SK-N-SH treated with all-trans-retinoic acid at 6 μM for 48 hours (cell line): ENCODE measurements at regions not wholly inside any gene's neighbourhood (a gene's known extent, or its start where the extent isn't known, plus 50 kb on each side); places are given as distances from the start of the nearest gene placed in this dataset.

Experiments
- ATAC-seq: fragments of 200-7000 bp; cut with Tn5 transposase; 3 replicates; pipeline ENCODE4 v1.9.1; 2020; ENCODE audit warnings: mild to moderate bottlenecking, moderate library complexity
- ARNTL ChIP-seq: fragments of 450-650 bp; formaldehyde crosslinking; IDR thresholded peaks from 2 replicates; pipeline ENCODE4 v1.5.0; 2020; ENCODE audit warnings: low read depth, mild to moderate bottlenecking, moderate library complexity, borderline replicate concordance
- CSDC2 ChIP-seq: fragments of 250-450 bp; sonication (Bioruptor Pico); IDR thresholded peaks from 2 replicates; pipeline ENCODE4 v1.5.0; 2020; ENCODE audit warnings: mild to moderate bottlenecking, moderate library complexity
- ESRRG ChIP-seq: fragments of 250-450 bp; sonication (Bioruptor Pico); IDR thresholded peaks from 2 replicates; pipeline ENCODE4 v1.6.1; 2021; ENCODE audit warnings: mild to moderate bottlenecking
- GLIS3 ChIP-seq: fragments of 250-450 bp; sonication (Bioruptor Pico); IDR thresholded peaks from 2 replicates; pipeline ENCODE4 v1.5.0; 2020; ENCODE audit warnings: mild to moderate bottlenecking, moderate library complexity
- ISL1 ChIP-seq: fragments of 250-450 bp; sonication (Bioruptor Pico); IDR thresholded peaks from 2 replicates; pipeline ENCODE4 v2.1.2; 2022; ENCODE audit warnings: mild to moderate bottlenecking, moderate library complexity
- OSR1 ChIP-seq: fragments of 250-450 bp; sonication (Bioruptor Pico); IDR thresholded peaks from 2 replicates; pipeline ENCODE4 v1.8.0; 2022; ENCODE audit warnings: moderate library complexity, mild to moderate bottlenecking, inconsistent platforms
- PPARA ChIP-seq: fragments of 250-450 bp; sonication (Bioruptor Pico); IDR thresholded peaks from 2 replicates; pipeline ENCODE4 v1.5.0; 2020; ENCODE audit warnings: mild to moderate bottlenecking, borderline replicate concordance
- RARB ChIP-seq: fragments of 250-450 bp; sonication (Bioruptor Pico); IDR thresholded peaks from 2 replicates; pipeline ENCODE4 v1.8.0; 2021; ENCODE audit warnings: mild to moderate bottlenecking, moderate library complexity
- SNAI2 ChIP-seq: fragments of 250-450 bp; sonication (Bioruptor Pico); IDR thresholded peaks from 2 replicates; pipeline ENCODE4 v1.5.0; 2020; ENCODE audit warnings: mild to moderate bottlenecking, moderate library complexity
- TCF4 ChIP-seq: fragments of 250-450 bp; sonication (Bioruptor Pico); IDR thresholded peaks from 2 replicates; pipeline ENCODE4 v1.8.0; 2021; ENCODE audit warnings: mild to moderate bottlenecking, moderate library complexity, borderline replicate concordance
- ZC3H10 ChIP-seq: fragments of 250-450 bp; sonication (Bioruptor Pico); IDR thresholded peaks from 2 replicates; pipeline ENCODE4 v1.5.1; 2021; ENCODE audit warnings: mild to moderate bottlenecking, moderate library complexity
- ZFP3 ChIP-seq: fragments of 250-450 bp; sonication (Bioruptor Pico); IDR thresholded peaks from 2 replicates; pipeline ENCODE4 v1.5.0; 2020; ENCODE audit warnings: mild to moderate bottlenecking, moderate library complexity
- ZFP30 ChIP-seq: fragments of 450-650 bp; formaldehyde crosslinking; IDR thresholded peaks from 2 replicates; pipeline ENCODE4 v1.5.0; 2022; ENCODE audit warnings: mild to moderate bottlenecking, moderate library complexity
- ZNF565 ChIP-seq: fragments of 450-650 bp; formaldehyde crosslinking; conservative IDR thresholded peaks from 2 replicates; pipeline ENCODE4 v1.5.0; 2020; ENCODE audit warnings: low read depth, mild to moderate bottlenecking, moderate library complexity
- ZNF70 ChIP-seq: fragments of 450-650 bp; formaldehyde crosslinking; IDR thresholded peaks from 2 replicates; pipeline ENCODE4 v1.5.0; 2020; ENCODE audit warnings: mild to moderate bottlenecking, moderate library complexity
- ZNF8 ChIP-seq: fragments of 450-650 bp; formaldehyde crosslinking; IDR thresholded peaks from 2 replicates; pipeline ENCODE4 v1.5.0; 2020; ENCODE audit warnings: mild to moderate bottlenecking, moderate library complexity
- TF ChIP-seq, protein P1 (sequence below): fragments of 250-450 bp; sonication (Bioruptor Pico); IDR thresholded peaks from 2 replicates; pipeline ENCODE4 v1.5.0; 2020; ENCODE audit warnings: mild to moderate bottlenecking, moderate library complexity
- TF ChIP-seq, protein P2 (sequence below): fragments of 250-450 bp; sonication (Bioruptor Pico); IDR thresholded peaks from 2 replicates; pipeline ENCODE4 v1.8.0; 2021; ENCODE audit warnings: low read depth, mild to moderate bottlenecking, moderate library complexity, borderline replicate concordance
- TF ChIP-seq, protein P3 (sequence below): fragments of 250-450 bp; sonication (Bioruptor Pico); IDR thresholded peaks from 2 replicates; pipeline ENCODE4 v1.8.0; 2020; ENCODE audit warnings: mild to moderate bottlenecking, moderate library complexity, borderline replicate concordance
- TF ChIP-seq, protein P4 (sequence below): fragments of 250-450 bp; sonication (Bioruptor Pico); IDR thresholded peaks from 2 replicates; pipeline ENCODE4 v1.5.1; 2020; ENCODE audit warnings: low read depth, mild to moderate bottlenecking, moderate library complexity
- TF ChIP-seq, protein P5 (sequence below): fragments of 250-450 bp; sonication (Bioruptor Pico); IDR thresholded peaks from 2 replicates; pipeline ENCODE4 v1.5.1; 2021; ENCODE audit warnings: mild to moderate bottlenecking, moderate library complexity

DNA sequence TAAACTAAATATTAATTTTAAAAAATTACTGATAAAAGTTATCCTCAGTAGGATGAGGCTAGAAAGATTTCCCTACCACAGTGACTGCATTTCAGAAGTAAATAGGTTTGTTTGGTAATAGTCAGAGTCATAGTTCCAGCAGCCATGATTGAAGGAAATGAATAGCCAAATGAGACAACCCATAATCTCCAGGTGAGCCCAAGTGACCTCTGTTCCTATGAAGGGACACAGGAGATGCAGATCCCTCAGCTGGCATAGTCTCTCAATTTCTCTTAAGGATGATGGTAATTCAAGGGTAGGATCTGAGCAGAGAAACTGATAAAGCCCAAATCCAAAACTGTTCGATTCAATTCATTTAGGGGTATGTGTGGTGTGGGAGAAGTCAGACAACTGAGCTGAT lies 461.8 kb downstream of the RAP2B start:
- no peak for ATAC-seq
- TF ChIP-seq GLIS3 (CRISPR knock-in tag) (no peak), OSR1 (no peak), ZFP30 (CRISPR knock-in tag) (no peak), ZNF8 (no peak), SNAI2 (CRISPR knock-in tag) (no peak)
- TF ChIP-seq, protein P1, sequence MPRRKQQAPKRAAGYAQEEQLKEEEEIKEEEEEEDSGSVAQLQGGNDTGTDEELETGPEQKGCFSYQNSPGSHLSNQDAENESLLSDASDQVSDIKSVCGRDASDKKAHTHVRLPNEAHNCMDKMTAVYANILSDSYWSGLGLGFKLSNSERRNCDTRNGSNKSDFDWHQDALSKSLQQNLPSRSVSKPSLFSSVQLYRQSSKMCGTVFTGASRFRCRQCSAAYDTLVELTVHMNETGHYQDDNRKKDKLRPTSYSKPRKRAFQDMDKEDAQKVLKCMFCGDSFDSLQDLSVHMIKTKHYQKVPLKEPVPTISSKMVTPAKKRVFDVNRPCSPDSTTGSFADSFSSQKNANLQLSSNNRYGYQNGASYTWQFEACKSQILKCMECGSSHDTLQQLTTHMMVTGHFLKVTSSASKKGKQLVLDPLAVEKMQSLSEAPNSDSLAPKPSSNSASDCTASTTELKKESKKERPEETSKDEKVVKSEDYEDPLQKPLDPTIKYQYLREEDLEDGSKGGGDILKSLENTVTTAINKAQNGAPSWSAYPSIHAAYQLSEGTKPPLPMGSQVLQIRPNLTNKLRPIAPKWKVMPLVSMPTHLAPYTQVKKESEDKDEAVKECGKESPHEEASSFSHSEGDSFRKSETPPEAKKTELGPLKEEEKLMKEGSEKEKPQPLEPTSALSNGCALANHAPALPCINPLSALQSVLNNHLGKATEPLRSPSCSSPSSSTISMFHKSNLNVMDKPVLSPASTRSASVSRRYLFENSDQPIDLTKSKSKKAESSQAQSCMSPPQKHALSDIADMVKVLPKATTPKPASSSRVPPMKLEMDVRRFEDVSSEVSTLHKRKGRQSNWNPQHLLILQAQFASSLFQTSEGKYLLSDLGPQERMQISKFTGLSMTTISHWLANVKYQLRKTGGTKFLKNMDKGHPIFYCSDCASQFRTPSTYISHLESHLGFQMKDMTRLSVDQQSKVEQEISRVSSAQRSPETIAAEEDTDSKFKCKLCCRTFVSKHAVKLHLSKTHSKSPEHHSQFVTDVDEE (CRISPR knock-in tag) = no peak
- TF ChIP-seq, all 23 proteins: peak for 0

DNA sequence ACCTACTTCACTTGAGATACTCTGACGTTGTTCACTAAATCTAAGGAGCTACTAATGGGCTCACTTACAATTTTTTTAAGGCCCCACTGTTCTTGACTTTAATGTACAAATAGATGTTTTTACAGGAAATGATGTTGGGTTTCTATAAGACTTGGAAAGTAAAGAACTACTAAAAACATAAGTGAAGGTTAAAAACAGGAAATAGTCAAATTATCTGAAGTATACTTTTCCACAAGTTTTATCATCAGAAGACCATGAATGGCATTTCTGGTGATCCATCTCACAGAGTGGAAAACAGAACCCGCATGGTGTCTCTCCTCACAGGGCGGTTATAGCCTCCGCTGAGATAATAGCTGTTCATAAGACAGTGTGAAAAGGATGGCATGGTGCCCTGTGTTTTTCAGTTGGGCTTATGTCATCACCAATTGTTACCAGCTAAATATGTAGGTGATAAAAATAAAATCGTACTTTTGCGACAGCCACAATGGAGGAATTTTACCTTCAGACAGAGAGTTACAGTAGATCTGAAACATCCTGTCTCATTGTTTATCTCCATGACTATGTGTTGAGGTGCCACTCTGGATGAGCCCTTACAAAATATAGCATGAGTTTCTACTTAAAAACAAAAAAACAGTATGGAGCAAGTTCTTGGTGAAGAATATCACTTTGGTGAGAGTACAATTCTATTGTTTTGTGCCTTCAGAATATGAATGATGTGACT lies 462.4 kb downstream of the RAP2B start:
- ATAC-seq = no peak
- TF ChIP-seq ZFP3 (CRISPR knock-in tag) (no peak), ZNF70 (CRISPR knock-in tag) (no peak), TCF4 (CRISPR knock-in tag) (no peak), CSDC2 (no peak), ZFP30 (CRISPR knock-in tag) (no peak), OSR1 (no peak), PPARA (CRISPR knock-in tag) (no peak)
- TF ChIP-seq, protein P2, sequence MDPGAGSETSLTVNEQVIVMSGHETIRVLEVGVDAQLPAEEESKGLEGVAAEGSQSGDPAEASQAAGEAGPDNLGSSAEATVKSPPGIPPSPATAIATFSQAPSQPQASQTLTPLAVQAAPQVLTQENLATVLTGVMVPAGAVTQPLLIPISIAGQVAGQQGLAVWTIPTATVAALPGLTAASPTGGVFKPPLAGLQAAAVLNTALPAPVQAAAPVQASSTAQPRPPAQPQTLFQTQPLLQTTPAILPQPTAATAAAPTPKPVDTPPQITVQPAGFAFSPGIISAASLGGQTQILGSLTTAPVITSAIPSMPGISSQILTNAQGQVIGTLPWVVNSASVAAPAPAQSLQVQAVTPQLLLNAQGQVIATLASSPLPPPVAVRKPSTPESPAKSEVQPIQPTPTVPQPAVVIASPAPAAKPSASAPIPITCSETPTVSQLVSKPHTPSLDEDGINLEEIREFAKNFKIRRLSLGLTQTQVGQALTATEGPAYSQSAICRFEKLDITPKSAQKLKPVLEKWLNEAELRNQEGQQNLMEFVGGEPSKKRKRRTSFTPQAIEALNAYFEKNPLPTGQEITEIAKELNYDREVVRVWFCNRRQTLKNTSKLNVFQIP = no peak
- TF ChIP-seq, protein P3, sequence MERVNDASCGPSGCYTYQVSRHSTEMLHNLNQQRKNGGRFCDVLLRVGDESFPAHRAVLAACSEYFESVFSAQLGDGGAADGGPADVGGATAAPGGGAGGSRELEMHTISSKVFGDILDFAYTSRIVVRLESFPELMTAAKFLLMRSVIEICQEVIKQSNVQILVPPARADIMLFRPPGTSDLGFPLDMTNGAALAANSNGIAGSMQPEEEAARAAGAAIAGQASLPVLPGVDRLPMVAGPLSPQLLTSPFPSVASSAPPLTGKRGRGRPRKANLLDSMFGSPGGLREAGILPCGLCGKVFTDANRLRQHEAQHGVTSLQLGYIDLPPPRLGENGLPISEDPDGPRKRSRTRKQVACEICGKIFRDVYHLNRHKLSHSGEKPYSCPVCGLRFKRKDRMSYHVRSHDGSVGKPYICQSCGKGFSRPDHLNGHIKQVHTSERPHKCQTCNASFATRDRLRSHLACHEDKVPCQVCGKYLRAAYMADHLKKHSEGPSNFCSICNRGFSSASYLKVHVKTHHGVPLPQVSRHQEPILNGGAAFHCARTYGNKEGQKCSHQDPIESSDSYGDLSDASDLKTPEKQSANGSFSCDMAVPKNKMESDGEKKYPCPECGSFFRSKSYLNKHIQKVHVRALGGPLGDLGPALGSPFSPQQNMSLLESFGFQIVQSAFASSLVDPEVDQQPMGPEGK (CRISPR knock-in tag) = no peak

DNA sequence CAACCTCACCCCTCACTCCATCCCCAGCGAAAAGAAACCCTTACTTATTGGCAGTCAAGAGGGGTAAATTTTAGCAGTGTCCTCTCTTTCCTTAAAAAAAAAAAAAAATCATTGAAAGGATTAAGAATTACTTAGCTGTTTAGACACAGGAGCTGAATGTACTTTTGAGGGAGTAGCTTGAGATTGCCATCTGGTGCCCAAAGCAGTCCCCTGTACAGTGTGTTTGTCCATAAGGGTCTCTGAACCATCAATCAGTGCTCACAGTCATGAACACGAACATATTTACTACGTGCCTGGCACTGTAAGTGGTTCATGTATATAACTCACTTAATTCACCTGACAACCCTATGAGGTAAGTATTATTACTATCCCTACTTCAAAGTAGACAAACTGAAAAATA lies 463.5 kb downstream of the RAP2B start:
- no peak for TF ChIP-seq ARNTL (CRISPR knock-in tag)
- no peak for TF ChIP-seq CSDC2
- TF ChIP-seq ZC3H10 = no peak
- no peak for TF ChIP-seq RARB (CRISPR knock-in tag)
- TF ChIP-seq, protein P4, sequence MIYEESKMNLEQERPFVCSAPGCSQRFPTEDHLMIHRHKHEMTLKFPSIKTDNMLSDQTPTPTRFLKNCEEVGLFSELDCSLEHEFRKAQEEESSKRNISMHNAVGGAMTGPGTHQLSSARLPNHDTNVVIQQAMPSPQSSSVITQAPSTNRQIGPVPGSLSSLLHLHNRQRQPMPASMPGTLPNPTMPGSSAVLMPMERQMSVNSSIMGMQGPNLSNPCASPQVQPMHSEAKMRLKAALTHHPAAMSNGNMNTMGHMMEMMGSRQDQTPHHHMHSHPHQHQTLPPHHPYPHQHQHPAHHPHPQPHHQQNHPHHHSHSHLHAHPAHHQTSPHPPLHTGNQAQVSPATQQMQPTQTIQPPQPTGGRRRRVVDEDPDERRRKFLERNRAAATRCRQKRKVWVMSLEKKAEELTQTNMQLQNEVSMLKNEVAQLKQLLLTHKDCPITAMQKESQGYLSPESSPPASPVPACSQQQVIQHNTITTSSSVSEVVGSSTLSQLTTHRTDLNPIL (CRISPR knock-in tag) = no peak
- no peak for TF ChIP-seq PPARA (CRISPR knock-in tag)
- no peak for TF ChIP-seq ZNF8
- TF ChIP-seq ISL1 = no peak
- TF ChIP-seq ZFP30 (CRISPR knock-in tag) = no peak
- no peak for TF ChIP-seq ZNF565 (CRISPR knock-in tag)
- TF ChIP-seq, protein P5, sequence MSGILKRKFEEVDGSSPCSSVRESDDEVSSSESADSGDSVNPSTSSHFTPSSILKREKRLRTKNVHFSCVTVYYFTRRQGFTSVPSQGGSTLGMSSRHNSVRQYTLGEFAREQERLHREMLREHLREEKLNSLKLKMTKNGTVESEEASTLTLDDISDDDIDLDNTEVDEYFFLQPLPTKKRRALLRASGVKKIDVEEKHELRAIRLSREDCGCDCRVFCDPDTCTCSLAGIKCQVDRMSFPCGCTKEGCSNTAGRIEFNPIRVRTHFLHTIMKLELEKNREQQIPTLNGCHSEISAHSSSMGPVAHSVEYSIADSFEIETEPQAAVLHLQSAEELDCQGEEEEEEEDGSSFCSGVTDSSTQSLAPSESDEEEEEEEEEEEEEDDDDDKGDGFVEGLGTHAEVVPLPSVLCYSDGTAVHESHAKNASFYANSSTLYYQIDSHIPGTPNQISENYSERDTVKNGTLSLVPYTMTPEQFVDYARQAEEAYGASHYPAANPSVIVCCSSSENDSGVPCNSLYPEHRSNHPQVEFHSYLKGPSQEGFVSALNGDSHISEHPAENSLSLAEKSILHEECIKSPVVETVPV = no peak
- no peak for TF ChIP-seq SNAI2 (CRISPR knock-in tag)
- TF ChIP-seq, protein P1 (CRISPR knock-in tag) = no peak
- TF ChIP-seq ESRRG (CRISPR knock-in tag) = no peak
- TF ChIP-seq, protein P2 = no peak
- ATAC-seq = 0 out of 3 replicates have a peak, but pooled peaks have one; percentile 36
